ENCODE measurements at regions not wholly inside any gene's neighbourhood (a gene's known extent, or its start where the extent isn't known, plus 50 kb on each side); places are given as distances from the start of the nearest gene placed in this dataset.

GRCh38 chr22:26891429-26891828, 234.0 kb downstream of the MIAT start:
- TF ChIP-seq CTCF (IDR thresholded peaks at IDR 0.05) (no peak), EP300 (IDR thresholded peaks at IDR 0.05) (no peak), POLR2A (IDR thresholded peaks at IDR 0.05) (no peak), POLR2AphosphoS5 (IDR thresholded peaks at IDR 0.05) (no peak)

All from suprapubic skin (tissue), 4 donors.